HG03175 (cell line): ENCODE measurements at regions not wholly inside any gene's neighbourhood (a gene's known extent, or its start where the extent isn't known, plus 50 kb on each side); places are given as distances from the start of the nearest gene placed in this dataset.

ENCODE experiments used
- ATAC-seq: cut with Tn5 transposase; IDR thresholded peaks from one replicate; pipeline ENCODE4 v1.9.1; 2021; ENCODE audit warnings: mild to moderate bottlenecking, moderate library complexity; ENCODE audit not compliant: unreplicated experiment

DNA sequence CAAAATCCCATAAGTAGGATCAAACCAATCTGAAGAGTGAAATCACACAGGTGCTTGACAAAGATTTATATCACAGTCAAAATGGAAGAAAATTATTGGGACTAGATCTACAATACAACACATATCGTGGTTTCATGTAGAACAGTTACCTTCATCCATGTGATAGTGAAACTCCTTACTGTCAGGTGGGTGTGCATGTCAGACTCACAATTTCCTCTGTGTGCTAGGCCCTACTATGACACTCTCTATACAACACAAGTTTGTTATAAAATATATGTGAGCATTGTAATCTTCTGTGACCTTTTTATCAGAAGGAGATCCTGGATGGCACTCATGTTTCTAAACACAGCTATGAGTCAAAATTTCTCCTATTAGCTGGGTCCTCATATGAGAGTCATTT is 947.0 kb upstream of the TSPY4 start:
- no peak for ATAC-seq

DNA sequence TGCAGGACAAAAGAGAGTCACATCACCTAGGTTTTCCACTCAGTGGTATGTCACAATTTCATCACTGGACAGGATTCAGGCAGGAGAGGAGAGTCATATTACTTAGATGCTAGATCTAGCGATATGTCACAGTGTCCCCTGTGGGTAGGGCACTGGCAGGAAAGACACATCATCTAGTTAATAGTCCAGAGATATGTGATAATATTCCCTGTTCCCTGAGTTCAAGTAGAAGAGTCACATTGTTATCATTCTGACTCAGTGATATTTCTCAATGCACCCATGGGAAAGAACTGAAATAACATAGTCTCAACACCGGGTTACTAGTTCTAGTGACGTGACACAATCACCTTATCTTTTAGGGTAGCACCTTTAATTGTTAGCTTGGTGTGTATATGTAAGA is 944.0 kb upstream of the TSPY4 start:
- ATAC-seq = no peak

DNA sequence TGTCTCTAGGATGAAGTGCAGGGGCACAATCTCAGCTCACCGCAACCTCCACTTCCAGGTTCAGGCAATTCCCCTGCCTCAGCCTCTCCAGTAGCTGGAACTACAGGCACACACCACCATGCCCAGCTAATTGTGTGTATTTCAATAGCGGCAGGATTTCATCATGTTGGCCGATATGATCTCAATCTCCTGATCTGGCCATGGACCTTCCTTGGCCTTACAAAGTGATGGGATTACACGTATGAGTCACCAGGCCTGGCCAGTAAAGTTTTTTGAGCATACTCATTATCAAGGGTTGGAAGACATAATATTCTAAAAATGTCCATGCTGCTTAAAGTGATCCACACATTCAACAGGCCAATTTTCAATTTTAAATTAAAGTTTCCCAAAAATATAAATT is 914.4 kb upstream of the TSPY4 start:
- ATAC-seq = no peak

DNA sequence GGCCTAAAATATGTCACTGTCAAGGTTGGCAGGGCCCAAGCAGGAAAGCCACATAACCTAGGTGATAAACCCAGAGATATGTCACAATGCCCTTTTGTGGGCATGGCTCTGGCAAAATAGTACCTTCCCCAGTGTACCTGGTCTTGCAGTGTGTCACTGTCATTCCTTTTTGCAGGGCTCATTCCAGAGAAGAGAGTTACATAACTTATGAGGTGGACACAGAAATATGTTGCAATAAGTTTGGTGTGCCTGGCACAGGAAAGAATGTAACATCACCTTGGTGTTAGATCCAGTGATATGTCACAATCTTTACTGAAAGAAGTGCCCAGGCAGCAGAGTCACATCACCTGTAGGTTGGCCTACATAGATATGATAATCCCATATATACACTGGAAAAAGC is 910.8 kb upstream of the TSPY4 start:
- ATAC-seq = no peak

DNA sequence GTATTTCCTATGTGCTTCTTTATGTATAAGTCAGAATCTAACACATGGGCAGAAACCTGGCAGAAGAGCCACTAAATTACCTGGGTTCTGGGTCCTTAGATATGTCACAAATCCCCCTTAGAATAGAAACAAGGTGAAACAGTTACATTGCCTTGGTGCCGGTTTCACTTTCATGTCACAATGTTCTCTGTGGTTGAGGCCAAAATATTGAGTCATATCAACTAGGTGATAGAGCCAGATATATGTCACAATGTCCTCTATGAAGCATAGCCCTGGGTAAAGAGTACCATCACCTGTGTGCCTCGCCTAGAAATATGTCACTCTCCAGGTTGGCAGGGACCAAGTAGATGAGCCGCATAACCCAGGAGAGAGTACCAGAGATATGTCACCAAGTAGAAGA is 899.8 kb upstream of the TSPY4 start:
- peak; percentile 89 for ATAC-seq

DNA sequence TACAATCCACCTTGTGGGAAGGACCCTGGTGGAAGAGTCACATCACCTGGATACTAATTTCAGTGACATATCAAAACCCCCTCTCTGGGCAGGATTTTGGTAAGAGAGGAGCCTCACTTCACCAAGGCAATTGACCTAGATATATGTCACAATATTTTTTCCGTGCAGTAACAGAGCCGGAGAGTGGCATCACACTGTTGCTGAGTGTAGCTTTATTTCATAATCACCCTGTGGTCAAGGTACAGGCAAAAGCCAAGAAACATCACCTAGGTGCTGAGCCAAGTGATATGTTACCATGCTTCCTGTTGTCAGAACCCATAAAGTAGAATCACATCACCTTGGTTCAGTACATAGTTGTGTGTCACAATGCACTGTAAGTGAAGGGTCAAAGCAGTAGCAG is 895.2 kb upstream of the TSPY4 start:
- no peak for ATAC-seq

DNA sequence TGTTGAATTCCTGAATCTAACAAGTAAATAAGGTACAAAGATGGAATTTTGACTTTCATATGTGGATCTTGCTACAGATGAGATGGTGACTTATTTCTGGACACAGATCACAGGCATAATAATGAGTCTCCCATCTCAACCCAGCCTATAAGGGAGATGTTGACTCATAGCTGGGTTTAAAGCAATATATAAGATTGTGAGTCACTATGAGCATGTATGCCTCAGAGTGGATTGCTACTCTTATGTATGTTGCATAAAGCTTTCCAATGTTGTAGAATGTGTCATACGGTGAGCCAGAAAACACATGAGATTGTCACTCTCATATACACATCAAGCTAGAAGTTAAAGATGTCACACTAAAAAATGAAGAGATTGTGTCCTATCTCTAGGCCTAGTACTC is 884.3 kb upstream of the TSPY4 start:
- no peak for ATAC-seq

DNA sequence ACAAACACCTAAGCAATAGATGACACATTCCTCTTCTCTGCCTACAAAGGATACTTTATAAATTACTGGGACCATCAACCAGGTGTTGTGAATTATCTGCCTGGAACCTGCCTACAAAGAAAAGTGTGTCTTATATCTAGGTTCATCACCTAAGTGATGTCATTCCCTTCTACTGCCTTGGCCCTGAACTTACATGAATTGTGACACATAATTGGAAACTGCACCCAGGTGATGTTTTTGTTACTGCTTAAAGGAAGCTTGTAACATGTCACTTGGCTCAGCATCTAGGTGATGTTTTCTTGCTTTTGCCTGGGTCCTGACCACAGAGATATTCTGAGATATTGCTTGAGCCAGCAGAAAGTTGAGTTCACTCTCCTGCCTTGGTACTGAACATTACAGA is 870.5 kb upstream of the TSPY4 start:
- ATAC-seq = no peak

DNA sequence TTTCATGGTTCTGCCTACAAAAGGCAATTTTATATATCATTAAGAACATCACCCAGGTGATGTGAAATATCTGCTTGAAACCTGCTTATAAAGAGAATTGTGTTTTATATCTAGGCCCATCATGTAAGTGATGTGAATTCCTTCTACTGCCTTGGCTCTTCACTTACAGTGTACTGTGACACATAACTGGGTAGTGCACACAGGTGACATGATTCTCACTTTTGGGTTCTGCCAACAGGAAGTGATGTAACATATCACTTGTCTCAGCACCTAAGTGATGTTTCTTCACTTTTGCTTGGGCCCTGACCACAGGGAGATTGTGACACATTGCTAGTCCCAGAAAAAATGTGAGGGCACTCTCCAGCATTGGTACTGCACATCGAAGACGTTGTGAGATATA is 867.0 kb upstream of the TSPY4 start:
- no peak for ATAC-seq

DNA sequence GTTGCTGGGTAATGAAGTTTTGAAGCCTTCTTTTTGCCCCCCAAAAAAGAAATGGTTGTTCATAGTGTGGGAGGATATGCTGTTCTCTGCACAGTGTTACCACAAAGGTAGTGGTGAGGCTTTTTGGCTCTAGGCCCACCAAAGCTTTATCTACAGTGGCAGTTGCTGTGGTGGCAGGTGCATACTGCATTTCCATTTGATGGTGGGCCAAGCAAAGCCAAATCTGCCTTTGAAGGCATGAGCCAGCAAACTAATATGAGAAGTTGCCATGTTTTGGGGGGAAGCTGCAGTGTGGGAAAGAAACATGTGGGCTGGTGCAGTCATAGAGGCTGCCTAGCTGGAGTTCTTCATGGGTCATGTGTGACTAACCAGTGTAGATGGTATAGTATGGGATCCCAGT is 858.1 kb upstream of the TSPY4 start:
- ATAC-seq = no peak

DNA sequence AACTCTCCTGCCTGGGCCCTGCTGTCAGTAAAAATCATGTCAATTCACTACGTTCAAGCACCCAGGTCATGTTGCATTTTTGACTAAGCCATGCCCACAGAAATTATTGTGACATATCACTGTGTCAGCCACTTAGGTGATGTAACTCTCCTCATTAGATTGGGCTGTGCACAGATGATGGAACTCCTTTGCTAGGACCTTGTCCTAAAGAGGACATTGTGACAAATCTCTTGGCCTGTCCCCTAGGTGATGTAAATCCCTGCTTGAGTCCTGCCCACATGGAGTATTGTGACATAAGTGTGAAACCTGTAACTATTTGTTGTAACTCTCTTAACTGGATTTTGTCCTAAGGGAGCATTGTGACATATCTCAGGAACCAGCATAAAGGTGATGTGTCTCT is 848.3 kb upstream of the TSPY4 start:
- ATAC-seq = no peak

DNA sequence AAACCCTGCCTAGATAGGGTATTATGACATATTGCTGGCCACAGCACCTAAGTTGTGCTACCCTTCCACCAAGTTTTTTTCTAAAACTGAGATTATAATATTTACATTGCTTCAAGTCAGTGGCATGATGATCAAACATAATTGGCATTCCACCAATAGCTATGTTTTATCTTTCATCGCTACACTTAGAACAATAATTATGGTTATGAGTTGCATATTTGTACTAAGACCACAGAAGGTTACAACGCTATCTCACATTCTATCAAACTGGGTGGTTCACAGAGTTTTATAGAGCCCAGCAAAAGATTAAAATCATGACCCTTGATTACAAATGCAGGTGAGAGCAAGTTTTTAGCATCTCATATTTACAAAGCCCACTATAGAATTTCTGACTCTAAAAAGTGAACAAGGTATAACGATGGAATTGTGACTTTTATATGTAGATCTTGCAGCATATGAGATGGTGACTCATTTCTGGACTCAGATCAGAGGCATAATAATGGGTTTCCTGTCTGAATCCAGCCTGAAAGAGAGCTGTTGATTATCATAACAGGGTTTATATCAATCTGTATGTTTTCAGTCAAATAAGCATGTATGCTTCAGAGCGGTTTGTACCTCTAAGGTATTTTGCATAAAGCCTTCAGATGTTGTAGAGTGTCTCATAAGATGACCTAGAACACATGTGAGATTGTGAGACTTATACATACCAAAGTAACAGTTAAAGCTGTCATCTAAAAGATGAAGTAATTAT is 847.2 kb upstream of the TSPY4 start:
- no peak for ATAC-seq

DNA sequence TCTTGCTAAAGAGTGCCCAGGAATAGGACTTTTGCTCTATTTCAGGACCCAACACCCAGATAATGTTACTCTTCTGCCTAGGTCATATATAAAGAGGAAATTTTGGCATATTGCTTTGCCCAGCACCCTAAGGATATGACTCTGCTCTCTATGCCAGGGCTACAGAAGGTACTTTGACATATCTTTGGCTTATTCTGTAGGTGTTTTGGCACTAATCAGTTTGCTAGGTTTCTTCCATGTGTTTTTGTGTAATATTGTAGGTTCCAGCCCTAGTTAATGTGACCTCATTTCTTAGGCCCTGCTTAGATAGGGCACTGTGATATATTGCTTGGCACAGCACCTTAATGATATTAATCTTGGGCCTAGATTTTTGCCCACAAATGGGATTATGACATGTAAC is 842.9 kb upstream of the TSPY4 start:
- ATAC-seq = no peak

DNA sequence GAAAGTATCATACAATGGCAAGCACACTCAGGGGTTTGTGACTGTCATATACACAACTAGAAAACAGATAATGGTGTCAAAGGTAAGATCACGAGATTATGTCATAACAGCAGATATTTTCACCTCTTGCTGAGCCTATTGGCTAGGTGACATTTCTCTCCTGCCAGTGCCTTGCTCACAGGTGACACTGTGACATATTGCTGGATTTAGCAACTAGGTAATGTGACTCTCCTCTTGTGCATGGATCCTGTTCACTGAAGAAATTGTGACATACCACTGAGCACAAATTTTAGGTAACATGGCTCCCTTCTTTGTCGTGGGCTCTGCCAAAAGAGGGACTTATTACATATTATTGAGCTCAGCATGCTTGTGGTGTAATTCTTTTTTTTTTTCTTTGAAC is 842.0 kb upstream of the TSPY4 start:
- no peak for ATAC-seq

DNA sequence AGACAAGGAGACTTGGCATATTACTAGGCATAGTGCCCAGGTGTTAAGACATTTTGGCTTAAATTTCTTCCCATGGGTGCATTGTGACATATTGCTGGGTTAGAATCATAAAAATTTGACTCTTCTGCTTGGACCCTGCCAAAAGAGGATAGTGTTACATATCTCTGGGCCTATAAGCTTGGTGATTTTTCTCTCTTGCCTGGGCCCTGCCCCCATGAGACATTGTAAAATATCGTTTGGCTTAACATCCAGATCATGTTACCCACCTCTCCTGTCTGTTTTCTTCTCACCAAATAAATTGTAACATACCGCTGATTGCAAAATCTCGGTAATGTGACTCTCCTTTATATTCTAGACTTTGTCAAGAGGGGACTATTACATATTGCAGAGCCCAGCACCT is 836.4 kb upstream of the TSPY4 start:
- no peak for ATAC-seq

DNA sequence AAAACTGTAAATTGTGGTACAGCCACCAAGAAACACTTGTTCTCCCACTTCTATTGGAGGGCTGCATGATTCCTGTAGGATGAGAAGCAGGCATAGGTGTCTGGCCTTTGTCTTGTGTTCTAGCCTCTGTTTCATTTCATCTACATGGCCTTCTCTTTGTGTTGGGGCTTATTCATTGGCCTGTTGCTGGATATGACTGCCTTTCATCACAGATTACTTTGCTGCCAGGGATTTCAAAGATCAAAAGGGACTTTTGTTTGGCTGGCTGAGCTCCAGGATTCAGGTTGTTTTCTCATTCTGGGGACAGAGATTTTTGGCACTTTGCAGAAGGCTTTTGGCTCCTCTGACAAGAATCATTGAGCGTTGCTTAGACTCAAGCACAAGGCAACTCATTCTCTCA is 803.8 kb upstream of the TSPY4 start:
- no peak for ATAC-seq

DNA sequence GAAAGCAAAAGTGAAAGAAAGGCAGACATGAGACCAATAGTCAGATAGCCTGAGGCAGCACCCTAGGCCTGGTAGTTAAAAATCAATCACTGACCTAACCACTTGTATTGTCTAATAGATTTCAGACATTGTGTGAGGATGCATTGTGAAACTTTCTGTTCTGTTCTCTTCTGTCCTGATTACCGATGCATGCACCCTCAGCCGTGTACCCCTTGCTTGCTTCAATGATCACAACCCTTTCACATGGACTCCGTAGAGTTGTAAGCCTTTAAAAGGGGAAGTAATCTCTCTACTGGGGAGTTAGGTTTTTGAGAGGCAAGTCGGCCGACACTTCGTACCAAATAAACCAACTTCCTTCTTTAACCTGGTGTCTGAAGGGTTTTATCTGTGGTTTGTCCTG is 801.6 kb upstream of the TSPY4 start:
- ATAC-seq = peak; percentile 98

DNA sequence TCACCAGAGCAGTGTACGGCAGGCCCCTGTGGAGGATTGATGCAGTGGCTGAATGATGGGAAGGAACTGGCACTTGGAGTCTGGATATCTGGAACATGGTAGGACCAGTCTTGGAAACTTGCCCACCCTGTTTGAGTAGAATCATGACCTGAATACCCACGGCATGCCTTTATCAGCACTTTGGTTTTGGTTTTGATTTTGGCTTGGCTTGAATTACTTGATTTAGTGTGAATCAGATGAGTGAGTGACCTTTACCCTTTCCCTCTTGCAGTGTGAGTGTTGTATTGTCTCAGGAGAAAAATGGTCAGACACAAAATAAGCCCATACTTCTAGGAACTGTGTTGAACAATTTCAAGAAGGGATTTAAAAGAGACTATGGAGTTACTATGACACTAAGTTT is 801.0 kb upstream of the TSPY4 start:
- peak; percentile 18 for ATAC-seq

DNA sequence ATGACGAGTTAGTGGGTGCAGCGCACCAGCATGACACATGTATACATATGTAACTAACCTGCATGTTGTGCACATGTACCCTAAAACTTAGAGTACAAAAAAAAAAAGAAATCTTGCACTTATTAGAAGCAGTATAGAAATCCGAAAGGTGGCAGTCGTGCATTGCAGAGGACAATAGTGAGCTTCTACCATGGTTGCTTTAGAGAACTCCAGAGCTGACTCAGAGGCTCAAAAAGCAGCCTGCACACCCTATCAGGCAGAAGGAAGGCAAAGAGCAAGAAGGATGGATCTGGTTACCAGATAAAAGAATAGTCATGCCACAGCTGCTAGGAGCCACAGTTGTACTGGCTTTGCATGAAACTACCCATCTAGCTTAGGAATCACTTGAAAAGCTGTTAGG is 796.0 kb upstream of the TSPY4 start:
- ATAC-seq = no peak

DNA sequence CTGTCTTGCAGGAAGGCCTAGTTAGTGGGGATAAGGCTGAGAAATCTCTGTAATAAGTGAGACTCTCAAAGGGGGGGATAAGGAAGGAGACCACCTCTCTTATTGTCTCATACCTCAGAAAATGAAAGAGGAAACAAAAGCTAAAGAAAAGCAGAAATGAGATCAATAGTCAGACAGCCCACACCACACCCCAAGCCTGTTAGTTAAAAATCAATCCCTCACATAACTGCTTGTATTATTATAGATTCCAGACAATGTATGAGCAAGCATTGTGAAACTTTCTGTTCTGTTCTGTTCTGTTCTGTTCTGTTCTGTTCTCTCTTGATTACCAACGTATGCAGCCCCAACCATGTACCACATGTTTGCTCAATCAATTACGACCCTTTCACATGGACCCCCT is 792.5 kb upstream of the TSPY4 start:
- peak; percentile 68 for ATAC-seq

DNA sequence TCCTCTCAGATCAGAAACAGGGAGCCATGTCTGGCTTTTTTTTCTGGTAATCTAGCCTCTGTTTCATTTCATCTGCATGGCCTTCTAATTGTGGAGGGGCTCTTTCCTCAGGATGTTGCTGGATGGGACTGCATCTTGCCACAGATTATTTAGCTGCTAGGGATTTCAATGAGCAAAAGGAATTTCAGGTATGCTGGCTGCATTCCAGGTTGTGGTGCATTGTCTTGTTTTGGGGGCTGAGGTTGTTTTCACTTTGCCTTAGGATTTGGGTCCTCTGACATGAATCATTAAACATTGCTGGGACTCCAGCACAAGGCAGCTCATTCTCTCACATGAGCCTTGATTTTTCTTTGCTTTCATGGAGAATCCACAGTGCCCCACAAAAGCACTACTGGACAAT is 789.3 kb upstream of the TSPY4 start:
- no peak for ATAC-seq

DNA sequence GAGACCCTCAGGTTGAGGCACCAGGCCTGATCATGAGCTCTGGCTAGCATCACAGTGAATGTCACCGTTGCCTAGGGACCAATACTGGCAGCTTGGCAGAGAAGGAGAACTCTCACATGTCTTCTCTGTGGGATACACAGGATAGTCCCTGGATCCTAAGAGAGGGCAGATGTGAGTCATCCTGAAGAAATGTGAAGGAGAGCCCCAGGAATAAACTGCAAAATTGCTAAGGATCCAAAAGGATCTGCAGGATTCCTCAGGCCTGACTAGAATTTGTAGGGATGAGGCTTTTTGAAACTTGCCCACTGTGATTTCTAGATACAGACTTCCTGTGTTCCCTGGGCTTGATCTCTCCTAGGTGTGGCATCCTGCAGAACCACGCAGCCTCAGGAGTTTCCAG is 785.9 kb upstream of the TSPY4 start:
- no peak for ATAC-seq

DNA sequence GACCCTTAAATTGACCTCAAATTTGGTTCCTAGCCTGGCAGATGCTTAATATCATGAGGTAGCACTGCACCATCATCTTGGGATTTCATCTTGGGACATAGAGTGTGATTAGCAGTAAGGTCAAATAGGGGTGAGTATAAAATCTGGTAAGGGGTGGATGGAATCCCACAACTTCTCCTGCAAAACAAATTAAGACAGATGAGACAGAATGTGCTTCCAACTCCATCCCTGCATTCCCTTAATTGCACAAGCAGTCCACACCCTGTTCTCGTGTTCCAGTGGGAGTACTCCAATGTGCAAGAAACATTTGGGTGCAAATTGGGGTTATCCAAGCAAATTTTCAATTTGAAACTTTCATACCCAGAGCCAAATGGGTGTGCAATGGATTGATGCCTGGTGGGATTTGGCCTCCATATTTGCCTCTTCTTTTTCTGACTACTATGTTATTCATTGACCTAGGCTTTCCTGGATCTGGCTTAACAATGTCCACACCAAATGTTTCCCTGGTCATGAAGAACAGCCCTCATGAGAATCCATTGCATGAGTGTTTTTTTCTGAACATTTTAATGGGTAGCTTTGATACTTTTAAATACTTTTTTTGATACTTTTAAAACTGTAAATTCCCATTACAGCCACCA is 785.0 kb upstream of the TSPY4 start:
- ATAC-seq = no peak
